GM10248 (cell line): ENCODE measurements at regions not wholly inside any gene's neighbourhood (a gene's known extent, or its start where the extent isn't known, plus 50 kb on each side); places are given as distances from the start of the nearest gene placed in this dataset.

Experiments
- CTCF ChIA-PET: fragments of 300-600 bp; sonication (Branson Sonifier 250); formaldehyde crosslinking; extraction: SDS; loops from one replicate; lab custom pipeline; 2021; ENCODE audit warnings: antibody characterized with exemption; lab: Yijun Ruan, JAX
- POLR2A ChIA-PET: fragments of 350-650 bp; sonication (Branson Sonifier 250); formaldehyde crosslinking; extraction: SDS; loops from one replicate; lab custom pipeline; 2020; ENCODE audit warnings: antibody characterized with exemption; lab: Yijun Ruan, JAX
- DNase-seq: peaks from one replicate; pipeline ENCODE4 v3.0.0; 2012; ENCODE audit errors: extremely low spot score
- TF ChIP-seq, protein P1 (sequence below): IDR thresholded peaks from 2 replicates; pipeline ENCODE4 v1.5.1; 2012; ENCODE audit warnings: mild to moderate bottlenecking, low read depth; ENCODE audit errors: extremely low read depth, missing control alignments, control extremely low read depth

- DNase-seq, result no peak
- POLR2A ChIA-PET, result no interaction called here
- TF ChIP-seq, protein P1, sequence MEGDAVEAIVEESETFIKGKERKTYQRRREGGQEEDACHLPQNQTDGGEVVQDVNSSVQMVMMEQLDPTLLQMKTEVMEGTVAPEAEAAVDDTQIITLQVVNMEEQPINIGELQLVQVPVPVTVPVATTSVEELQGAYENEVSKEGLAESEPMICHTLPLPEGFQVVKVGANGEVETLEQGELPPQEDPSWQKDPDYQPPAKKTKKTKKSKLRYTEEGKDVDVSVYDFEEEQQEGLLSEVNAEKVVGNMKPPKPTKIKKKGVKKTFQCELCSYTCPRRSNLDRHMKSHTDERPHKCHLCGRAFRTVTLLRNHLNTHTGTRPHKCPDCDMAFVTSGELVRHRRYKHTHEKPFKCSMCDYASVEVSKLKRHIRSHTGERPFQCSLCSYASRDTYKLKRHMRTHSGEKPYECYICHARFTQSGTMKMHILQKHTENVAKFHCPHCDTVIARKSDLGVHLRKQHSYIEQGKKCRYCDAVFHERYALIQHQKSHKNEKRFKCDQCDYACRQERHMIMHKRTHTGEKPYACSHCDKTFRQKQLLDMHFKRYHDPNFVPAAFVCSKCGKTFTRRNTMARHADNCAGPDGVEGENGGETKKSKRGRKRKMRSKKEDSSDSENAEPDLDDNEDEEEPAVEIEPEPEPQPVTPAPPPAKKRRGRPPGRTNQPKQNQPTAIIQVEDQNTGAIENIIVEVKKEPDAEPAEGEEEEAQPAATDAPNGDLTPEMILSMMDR, result no peak
- CTCF ChIA-PET, result no interaction called here
Measured at GRCh38 chr22:49036513-49036912, 791.2 kb downstream of the BRD1 start.

- ChIA-PET CTCF (no interaction called here), POLR2A (no interaction called here)
- TF ChIP-seq, protein P1, result no peak
- DNase-seq, result no peak
Measured at GRCh38 chr22:49035818-49036457, 791.7 kb downstream of the BRD1 start.

DNA sequence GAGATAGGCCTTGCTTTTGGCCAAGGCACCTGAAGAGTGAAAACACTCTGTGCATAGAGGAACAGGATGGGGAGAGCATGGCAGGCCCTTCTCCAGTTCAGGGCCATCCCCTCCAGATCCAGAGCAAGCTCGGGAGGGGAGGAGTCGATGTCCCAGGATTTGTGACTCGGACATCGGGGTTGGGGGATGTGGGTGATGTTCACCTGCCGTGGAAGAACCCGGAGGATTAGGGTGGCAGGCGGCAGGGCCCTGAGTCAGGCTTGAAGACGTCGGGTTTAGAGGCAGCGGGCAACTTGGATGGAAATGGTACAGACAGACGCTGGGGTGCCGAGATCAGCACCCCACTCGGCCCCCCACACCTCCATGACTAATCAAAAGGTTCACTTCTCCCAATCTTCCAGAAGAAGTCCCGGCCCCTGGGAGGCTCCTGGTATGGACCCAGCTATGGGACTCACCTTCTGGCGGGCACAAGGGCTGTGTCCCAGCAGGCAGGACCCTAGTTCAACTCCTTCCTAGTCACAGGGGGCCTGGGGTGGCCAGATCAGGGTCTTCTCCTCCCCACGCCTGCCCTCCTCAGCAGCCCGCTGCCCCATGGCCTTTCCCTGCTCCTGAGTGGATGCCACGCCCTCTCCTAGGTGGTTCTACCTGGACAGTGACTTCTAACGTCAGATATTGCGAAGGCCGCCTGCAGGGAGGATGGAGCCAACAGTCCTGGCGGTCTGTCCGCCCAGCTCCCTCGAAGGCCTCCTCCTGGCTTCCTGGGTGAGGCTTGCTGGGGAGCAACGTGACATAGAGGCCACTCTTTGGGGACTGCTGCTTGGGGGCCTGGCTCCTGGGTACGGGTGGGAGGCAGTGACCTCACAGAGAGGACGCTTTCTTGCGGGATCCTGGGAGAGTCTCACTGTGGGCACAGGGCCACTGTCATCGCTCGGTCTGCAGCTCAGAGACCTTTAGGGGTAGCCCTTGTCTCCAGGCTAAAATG is 792.5 kb downstream of the BRD1 start:
- POLR2A ChIA-PET, result no interaction called here
- CTCF ChIA-PET, result no interaction called here
- no peak for DNase-seq
- TF ChIP-seq, protein P1, result no peak

DNA sequence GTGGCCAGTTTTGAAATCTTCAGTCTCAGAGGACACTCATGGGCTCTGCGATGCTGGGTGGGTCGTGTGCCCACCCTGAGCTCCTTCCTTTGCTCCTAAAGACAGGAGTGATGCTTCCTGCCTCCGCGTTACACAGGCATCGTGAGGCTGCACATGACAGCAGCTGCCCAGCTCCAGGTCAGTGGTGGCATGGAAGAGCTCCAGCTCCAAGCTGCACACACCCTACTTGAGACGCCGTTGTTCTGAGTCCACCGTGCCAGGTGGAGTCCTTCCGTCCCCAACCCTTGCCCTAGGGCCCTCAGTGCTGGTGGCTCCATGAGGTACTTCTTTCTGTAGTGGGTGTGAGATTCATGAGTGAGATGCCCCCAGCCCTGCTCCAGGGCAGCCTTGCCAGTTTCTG is 794.1 kb downstream of the BRD1 start:
- no peak for DNase-seq
- ChIA-PET CTCF (no interaction called here), POLR2A (no interaction called here)
- TF ChIP-seq, protein P1, result no peak

- ChIA-PET CTCF (no interaction called here), POLR2A (no interaction called here)
- no peak for DNase-seq
- TF ChIP-seq, protein P1, result no peak
Measured at GRCh38 chr22:49032821-49033220, 794.9 kb downstream of the BRD1 start.

DNA sequence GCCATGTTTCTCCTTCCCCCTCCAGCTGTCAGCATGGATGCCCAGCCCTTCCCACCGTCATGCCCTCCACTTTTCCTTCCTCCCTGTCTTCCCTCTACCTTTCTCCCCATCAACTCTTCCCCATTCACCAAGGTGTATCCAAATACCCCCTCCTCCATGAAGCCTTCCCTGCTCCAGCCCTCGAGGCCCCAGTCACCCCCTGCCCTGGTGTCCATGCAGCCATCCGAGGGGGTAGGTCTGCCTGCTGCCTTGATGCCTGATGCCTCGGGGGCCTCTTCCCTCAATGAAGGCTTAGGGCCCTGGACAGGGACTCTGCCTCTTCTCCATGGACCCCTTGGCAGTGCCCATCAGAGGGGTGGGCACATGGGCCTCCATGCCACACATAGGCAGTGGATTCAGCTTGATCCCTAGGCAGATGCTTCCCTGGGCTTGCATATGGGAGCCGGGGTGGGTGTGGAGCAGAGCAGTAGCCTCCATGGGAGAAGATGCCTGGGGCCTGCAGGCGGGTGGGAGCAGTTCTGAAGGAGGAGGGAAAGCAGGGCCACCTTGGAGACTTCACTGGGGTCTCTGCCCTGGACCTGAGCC is 795.8 kb downstream of the BRD1 start:
- no peak for DNase-seq
- ChIA-PET POLR2A (no interaction called here), CTCF (no interaction called here)
- TF ChIP-seq, protein P1, result no peak
